HG02840 (cell line): ENCODE measurements at regions not wholly inside any gene's neighbourhood (a gene's known extent, or its start where the extent isn't known, plus 50 kb on each side); places are given as distances from the start of the nearest gene placed in this dataset.

Source experiments
- ATAC-seq: cut with Tn5 transposase; IDR thresholded peaks from one replicate; pipeline ENCODE4 v1.9.1; 2021; ENCODE audit warnings: mild to moderate bottlenecking, moderate library complexity, moderate number of reproducible peaks; ENCODE audit not compliant: unreplicated experiment, low FRiP score

GRCh38 chr10:64444564-64444963 lies 923.4 kb downstream of the REEP3 start:
- no peak for ATAC-seq

- ATAC-seq = no peak
Observed at GRCh38 chr10:64449603-64450002, 928.4 kb downstream of the REEP3 start.

GRCh38 chr10:64450312-64450711 lies 929.1 kb downstream of the REEP3 start:
- ATAC-seq = no peak

GRCh38 chr10:64454962-64455361 lies 933.8 kb downstream of the REEP3 start:
- no peak for ATAC-seq

GRCh38 chr10:64458306-64458705 lies 937.1 kb downstream of the REEP3 start:
- ATAC-seq = no peak

- no peak for ATAC-seq
Observed at GRCh38 chr10:64463406-64463805, 942.2 kb downstream of the REEP3 start.

- no peak for ATAC-seq
Observed at GRCh38 chr10:64465653-64466052, 944.5 kb downstream of the REEP3 start.

GRCh38 chr10:64468219-64468618 lies 947.0 kb downstream of the REEP3 start:
- no peak for ATAC-seq

- no peak for ATAC-seq
Observed at GRCh38 chr10:64476506-64476905, 955.3 kb downstream of the REEP3 start.

GRCh38 chr10:64477791-64478190 lies 956.6 kb downstream of the REEP3 start:
- ATAC-seq = no peak

GRCh38 chr10:64484811-64485330 lies 963.7 kb downstream of the REEP3 start:
- no peak for ATAC-seq

- ATAC-seq = no peak
Observed at GRCh38 chr10:64486149-64486548, 964.9 kb downstream of the REEP3 start.

GRCh38 chr10:64486901-64487300 lies 965.7 kb downstream of the REEP3 start:
- no peak for ATAC-seq

- no peak for ATAC-seq
Observed at GRCh38 chr10:64494901-64495300, 973.7 kb downstream of the REEP3 start.

GRCh38 chr10:64497306-64497705 lies 976.1 kb downstream of the REEP3 start:
- ATAC-seq = no peak

- no peak for ATAC-seq
Observed at GRCh38 chr10:64501807-64502206, 980.6 kb downstream of the REEP3 start.

- ATAC-seq = no peak
Observed at GRCh38 chr10:64502936-64503335, 981.7 kb downstream of the REEP3 start.

- ATAC-seq = no peak
Observed at GRCh38 chr10:64503429-64503828, 982.2 kb downstream of the REEP3 start.

GRCh38 chr10:64505501-64505900 lies 984.3 kb downstream of the REEP3 start:
- no peak for ATAC-seq

GRCh38 chr10:64506963-64507362 lies 985.8 kb downstream of the REEP3 start:
- no peak for ATAC-seq

- no peak for ATAC-seq
Observed at GRCh38 chr10:64507651-64508028, 986.4 kb downstream of the REEP3 start.

GRCh38 chr10:64508029-64508661 lies 986.9 kb downstream of the REEP3 start:
- ATAC-seq = no peak
